Neural progenitor cell (in vitro differentiated cells): ENCODE measurements at regions not wholly inside any gene's neighbourhood (a gene's known extent, or its start where the extent isn't known, plus 50 kb on each side); places are given as distances from the start of the nearest gene placed in this dataset.

ENCODE experiments used
- DNase-seq: peaks from one replicate; pipeline ENCODE4 v3.0.0-alpha.2; 2016; ENCODE audit warnings: low spot score
- H2AFZ ChIP-seq: fragments of 200-600 bp; sonication (generic); replicated peaks from 2 replicates; pipeline ENCODE4 v1.6.1; 2016; ENCODE audit warnings: antibody characterized with exemption
- H3F3A ChIP-seq: fragments of 200-600 bp; sonication (generic); 2 replicates; pipeline ENCODE4 v1.6.1; 2016; ENCODE audit warnings: antibody characterized with exemption, low read depth
- H3K27ac ChIP-seq: fragments of 200-600 bp; sonication (generic); 2 replicates; pipeline ENCODE4 v1.5.1; 2016; ENCODE audit warnings: mild to moderate bottlenecking
- H3K27me3 ChIP-seq: fragments of 200-600 bp; sonication (generic); 2 replicates; pipeline ENCODE4 v1.6.1; 2016; ENCODE audit warnings: mild to moderate bottlenecking, moderate library complexity
- H3K36me3 ChIP-seq: fragments of 200-600 bp; sonication (generic); 2 replicates; pipeline ENCODE4 v1.5.1; 2016
- H3K4me1 ChIP-seq: fragments of 200-600 bp; sonication (generic); 2 replicates; pipeline ENCODE4 v1.6.1; 2016; ENCODE audit warnings: mixed run types
- H3K4me2 ChIP-seq: fragments of 200-600 bp; sonication (generic); 2 replicates; pipeline ENCODE4 v1.6.1; 2016
- H3K4me3 ChIP-seq: fragments of 200-600 bp; sonication (generic); 2 replicates; pipeline ENCODE4 v1.5.1; 2016
- H3K79me2 ChIP-seq: fragments of 200-600 bp; sonication (generic); 2 replicates; pipeline ENCODE4 v1.6.1; 2016; ENCODE audit warnings: low read depth
- H3K9ac ChIP-seq: fragments of 200-600 bp; sonication (generic); 2 replicates; pipeline ENCODE4 v1.6.1; 2016
- H3K9me3 ChIP-seq: fragments of 200-600 bp; sonication (generic); 2 replicates; pipeline ENCODE4 v1.5.1; 2016; ENCODE audit warnings: low read depth
- H4K20me1 ChIP-seq: fragments of 200-600 bp; sonication (generic); 2 replicates; pipeline ENCODE4 v1.6.1; 2016; ENCODE audit warnings: low read depth
- H3K27ac Mint-ChIP-seq: 3 replicates; pipeline ENCODE4 v1.8.0; 2021; ENCODE audit warnings: mixed read lengths
- H3K27me3 Mint-ChIP-seq: 2 replicates; pipeline ENCODE4 v1.8.0; 2022; ENCODE audit warnings: low read depth, mild to moderate bottlenecking, inconsistent platforms, moderate library complexity, mixed read lengths; ENCODE audit not compliant: insufficient read depth
- H3K36me3 Mint-ChIP-seq: 3 replicates; pipeline ENCODE4 v1.8.0; 2021; ENCODE audit warnings: mixed read lengths
- H3K4me1 Mint-ChIP-seq: 3 replicates; pipeline ENCODE4 v1.8.0; 2021; ENCODE audit warnings: mixed read lengths
- H3K4me3 Mint-ChIP-seq: 3 replicates; pipeline ENCODE4 v1.8.0; 2021; ENCODE audit warnings: mild to moderate bottlenecking, moderate library complexity, mixed read lengths
- H3K9me3 Mint-ChIP-seq: 3 replicates; pipeline ENCODE4 v1.8.0; 2020; ENCODE audit warnings: mixed read lengths
- CTCF ChIP-seq: fragments of 200-600 bp; sonication (generic); IDR thresholded peaks from 2 replicates; pipeline ENCODE4 v1.5.1; 2017; ENCODE audit warnings: antibody characterized with exemption, mild to moderate bottlenecking
- EZH2 ChIP-seq: fragments of 200-600 bp; sonication (generic); IDR thresholded peaks from 2 replicates; pipeline ENCODE4 v1.6.1; 2017; ENCODE audit warnings: antibody characterized with exemption, mild to moderate bottlenecking, moderate library complexity
- EZH2phosphoT487 ChIP-seq: fragments of 200-600 bp; sonication (generic); IDR thresholded peaks from 2 replicates; pipeline ENCODE4 v1.6.1; 2017; ENCODE audit warnings: antibody characterized with exemption

DNA sequence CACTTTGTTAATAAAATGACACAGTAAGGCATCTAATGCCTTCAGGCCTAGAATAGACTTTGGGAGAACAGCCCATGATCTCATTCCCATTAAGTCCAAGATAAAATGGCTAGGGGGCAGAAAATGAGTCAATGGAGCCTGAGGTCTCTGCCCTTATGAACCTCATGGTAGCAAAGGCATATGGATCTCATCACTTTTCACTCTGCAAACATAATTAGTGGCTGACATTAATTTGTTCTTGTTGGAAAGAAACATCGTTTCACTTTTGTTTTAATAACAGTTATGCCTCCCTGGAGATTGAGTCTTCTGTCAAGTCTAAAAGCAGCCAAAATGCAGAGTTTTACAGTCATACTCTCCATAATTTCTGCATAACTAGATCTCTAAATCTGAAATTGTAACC lies 111.8 kb upstream of the API5 start:
- H3K79me2 ChIP-seq, result no peaks in the 10 kb centered on the region
- Mint-ChIP-seq H3K36me3 (no peaks in the 10 kb centered on the region), H3K4me3 (no peak overlapping the region), H3K9me3 (no peaks in the 10 kb centered on the region), H3K4me1 (no peaks in the 10 kb centered on the region), H3K27ac (no peak overlapping the region), H3K27me3 (no peaks in the 10 kb centered on the region)
- no peaks in the 10 kb centered on the region for H3K27me3 ChIP-seq
- H3F3A ChIP-seq, result no peaks in the 10 kb centered on the region
- no peak overlapping the region for H3K4me2 ChIP-seq
- H3K4me1 ChIP-seq, result no peaks in the 10 kb centered on the region
- DNase-seq, result no peak
- no peak overlapping the region for H3K4me3 ChIP-seq
- H3K9ac ChIP-seq, result no peak overlapping the region
- H3K36me3 ChIP-seq, result no peaks in the 10 kb centered on the region
- no peak overlapping the region for H2AFZ ChIP-seq
- no peaks in the 10 kb centered on the region for H3K9me3 ChIP-seq
- TF ChIP-seq EZH2 (no peak), CTCF (no peak), EZH2phosphoT487 (no peak)
- H4K20me1 ChIP-seq, result no peaks in the 10 kb centered on the region
- H3K27ac ChIP-seq, result no peak overlapping the region

DNA sequence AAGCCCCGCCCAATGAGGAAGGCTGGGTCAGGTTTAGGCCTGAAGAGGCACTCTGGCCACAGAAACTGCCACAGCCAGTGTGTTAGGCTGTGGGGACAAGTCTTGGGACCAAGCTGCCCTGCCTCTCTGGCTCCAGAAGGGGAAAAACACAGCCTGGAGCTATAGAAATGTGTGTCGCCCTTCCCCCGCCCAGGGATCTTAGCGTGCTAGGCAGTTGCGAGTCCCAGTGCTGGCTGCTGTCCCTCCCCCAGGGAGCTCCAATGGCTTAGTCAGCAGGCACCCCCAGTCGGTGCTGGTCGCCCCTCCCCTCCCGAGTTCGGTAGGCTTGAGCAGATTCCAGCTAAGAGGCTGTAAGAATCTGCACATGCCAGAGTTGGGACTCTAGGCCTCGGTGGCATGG lies 99.5 kb upstream of the API5 start:
- H2AFZ ChIP-seq, result peak overlapping the region; percentile 40
- DNase-seq, result peak; percentile 18

DNA sequence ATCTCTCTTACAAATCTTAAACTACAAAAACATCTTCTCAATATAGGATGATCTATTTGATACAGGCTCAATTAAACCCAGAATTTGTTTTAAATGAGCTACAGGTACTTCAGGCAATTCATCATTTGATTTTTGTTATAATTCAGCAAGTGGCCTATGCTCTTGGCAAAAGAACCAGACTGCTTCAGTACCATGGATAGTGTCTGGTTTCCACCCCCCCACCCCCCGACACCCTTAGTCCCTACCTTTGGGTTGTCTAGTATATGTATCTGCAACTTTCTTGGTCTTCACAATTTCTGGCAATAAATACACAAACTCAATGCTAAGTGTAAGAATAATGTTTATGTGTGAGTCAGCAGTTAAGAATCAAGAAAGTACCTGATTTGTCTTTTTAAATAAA lies 97.3 kb upstream of the API5 start:
- H3K79me2 ChIP-seq, result no peaks in the 10 kb centered on the region
- no peaks in the 10 kb centered on the region for H3K27me3 ChIP-seq
- TF ChIP-seq EZH2phosphoT487, result no peak
- no peak for TF ChIP-seq CTCF
- no peak for TF ChIP-seq EZH2
- H4K20me1 ChIP-seq, result no peaks in the 10 kb centered on the region
- no peak overlapping the region for H3K4me2 ChIP-seq
- no peak overlapping the region for H3K4me3 ChIP-seq
- no peaks in the 10 kb centered on the region for H3K36me3 ChIP-seq
- no peak overlapping the region for H3K9ac ChIP-seq
- peaks cover 5% of the 10 kb centered on the region for H3K9me3 Mint-ChIP-seq
- H3K36me3 Mint-ChIP-seq, result no peaks in the 10 kb centered on the region
- H3K27ac ChIP-seq, result no peak overlapping the region
- no peaks in the 10 kb centered on the region for H3K4me1 ChIP-seq
- H3K27ac Mint-ChIP-seq, result no peak overlapping the region
- no peaks in the 10 kb centered on the region for H3K9me3 ChIP-seq
- no peak for DNase-seq
- no peaks in the 10 kb centered on the region for H3F3A ChIP-seq
- H2AFZ ChIP-seq, result no peak overlapping the region
- H3K4me3 Mint-ChIP-seq, result no peak overlapping the region
- no peaks in the 10 kb centered on the region for H3K27me3 Mint-ChIP-seq
- H3K4me1 Mint-ChIP-seq, result no peaks in the 10 kb centered on the region

More for the DNA sequence above, 99.5 kb upstream of the API5 start:
- Histone ChIP-seq H3K79me2 (no peaks in the 10 kb centered on the region), H3K27ac (no peak overlapping the region), H3K27me3 (no peaks in the 10 kb centered on the region), H3K9ac (no peak overlapping the region), H3K4me3 (no peak overlapping the region), H4K20me1 (no peaks in the 10 kb centered on the region), H3K36me3 (no peaks in the 10 kb centered on the region), H3K9me3 (no peaks in the 10 kb centered on the region), H3K4me2 (no peak overlapping the region), H3F3A (no peaks in the 10 kb centered on the region), H3K4me1 (no peaks in the 10 kb centered on the region)
- peaks cover 3% of the 10 kb centered on the region for H3K27me3 Mint-ChIP-seq
- no peaks in the 10 kb centered on the region for H3K4me1 Mint-ChIP-seq
- TF ChIP-seq CTCF (no peak), EZH2 (no peak), EZH2phosphoT487 (no peak)
- H3K9me3 Mint-ChIP-seq, result peaks cover 21% of the 10 kb centered on the region
- H3K4me3 Mint-ChIP-seq, result no peak overlapping the region
- H3K27ac Mint-ChIP-seq, result no peak overlapping the region
- no peaks in the 10 kb centered on the region for H3K36me3 Mint-ChIP-seq

DNA sequence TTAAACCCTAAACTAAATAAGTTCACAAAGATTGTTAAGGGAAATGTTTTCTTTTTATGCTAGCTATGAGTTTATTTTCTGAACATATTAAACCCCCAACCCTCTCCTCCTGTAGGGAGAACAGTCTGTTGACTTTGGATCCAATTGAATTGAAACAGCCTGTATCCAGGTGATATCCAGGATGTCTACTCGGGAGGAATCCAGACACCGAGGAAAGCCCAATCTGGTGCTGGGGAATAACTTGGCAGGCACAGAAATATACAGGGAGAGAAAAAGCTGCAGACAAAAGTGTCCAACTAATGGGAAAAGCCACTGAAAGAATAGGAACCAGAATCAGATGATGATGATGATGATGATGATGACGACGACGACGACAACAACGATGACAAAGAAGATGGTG lies 93.9 kb upstream of the API5 start:
- Histone ChIP-seq H3K27ac (no peak overlapping the region), H3K4me1 (no peaks in the 10 kb centered on the region), H3K4me3 (no peak overlapping the region), H3K4me2 (no peak overlapping the region), H3K27me3 (no peaks in the 10 kb centered on the region), H3F3A (no peaks in the 10 kb centered on the region), H3K79me2 (no peaks in the 10 kb centered on the region), H3K9ac (no peak overlapping the region), H3K36me3 (no peaks in the 10 kb centered on the region), H2AFZ (no peak overlapping the region), H3K9me3 (no peaks in the 10 kb centered on the region), H4K20me1 (no peaks in the 10 kb centered on the region)
- Mint-ChIP-seq H3K9me3 (no peaks in the 10 kb centered on the region), H3K36me3 (no peaks in the 10 kb centered on the region), H3K4me1 (no peaks in the 10 kb centered on the region), H3K27ac (no peak overlapping the region), H3K27me3 (no peaks in the 10 kb centered on the region), H3K4me3 (no peak overlapping the region)
- TF ChIP-seq EZH2phosphoT487 (no peak), EZH2 (no peak)
- no peak for DNase-seq
